ENCODE measurements at regions not wholly inside any gene's neighbourhood (a gene's known extent, or its start where the extent isn't known, plus 50 kb on each side); places are given as distances from the start of the nearest gene placed in this dataset.

DNA sequence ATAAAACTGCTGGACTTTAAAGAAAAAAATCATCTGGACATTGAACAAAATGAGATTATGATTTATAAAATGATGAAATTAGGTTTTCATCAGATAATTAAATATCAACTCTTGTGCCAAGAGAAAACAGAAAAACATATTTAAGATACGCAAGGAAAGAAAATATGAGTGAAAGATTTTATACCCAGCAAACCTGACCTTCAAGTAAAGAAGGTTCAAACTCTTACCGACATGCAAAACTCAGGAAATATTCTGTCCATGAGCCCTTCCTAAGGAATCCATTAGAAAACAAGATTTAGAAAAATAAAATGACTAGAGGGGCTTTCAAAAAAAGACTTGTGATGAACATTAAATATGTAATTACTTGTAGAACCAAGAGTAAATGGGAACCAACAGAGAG is 257.2 kb upstream of the ARID1B start:
- no peak for DNase-seq (ENCODE audit: low read depth in 2 of 2)

DNA sequence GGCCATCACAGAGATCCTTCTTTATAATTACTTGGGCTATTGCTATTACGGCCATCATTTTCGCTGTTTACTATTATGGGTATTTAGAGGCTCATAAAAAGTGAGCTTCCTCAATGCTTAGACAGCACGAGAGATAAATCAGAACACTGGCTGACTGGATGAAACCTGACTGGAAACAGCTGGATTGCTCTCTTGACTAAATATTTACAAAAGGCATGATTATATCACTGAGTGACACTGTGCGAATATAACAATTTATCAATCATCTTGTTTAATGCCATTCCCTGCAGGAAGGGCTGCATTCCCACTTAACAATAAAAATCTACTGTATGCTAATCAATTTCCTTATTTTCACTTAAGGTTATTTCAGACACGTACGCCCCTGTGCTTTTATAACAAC is 260.1 kb upstream of the ARID1B start:
- no peak for DNase-seq (ENCODE audit: low read depth in 2 of 2)

DNA sequence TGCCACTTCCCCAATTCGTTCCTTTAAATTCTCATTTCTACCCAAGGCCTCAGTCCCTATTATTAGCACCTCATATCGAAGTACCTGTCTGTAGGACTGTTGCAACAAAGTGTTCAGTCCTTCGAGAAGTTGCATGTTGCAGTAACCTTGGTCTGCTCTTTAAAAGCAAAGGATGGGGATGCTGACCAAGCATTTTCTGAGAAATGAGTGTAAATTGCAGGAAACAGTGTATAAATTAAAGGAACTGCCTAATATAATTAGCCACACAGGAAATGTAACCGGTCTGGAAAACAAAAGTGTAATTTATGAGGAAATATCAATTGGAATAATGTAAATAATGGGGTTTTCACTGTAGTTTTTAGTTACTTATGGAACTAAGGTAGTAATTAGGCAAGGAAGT is 261.9 kb upstream of the ARID1B start:
- DNase-seq (ENCODE audit: low read depth in 2 of 2), result no peak

DNA sequence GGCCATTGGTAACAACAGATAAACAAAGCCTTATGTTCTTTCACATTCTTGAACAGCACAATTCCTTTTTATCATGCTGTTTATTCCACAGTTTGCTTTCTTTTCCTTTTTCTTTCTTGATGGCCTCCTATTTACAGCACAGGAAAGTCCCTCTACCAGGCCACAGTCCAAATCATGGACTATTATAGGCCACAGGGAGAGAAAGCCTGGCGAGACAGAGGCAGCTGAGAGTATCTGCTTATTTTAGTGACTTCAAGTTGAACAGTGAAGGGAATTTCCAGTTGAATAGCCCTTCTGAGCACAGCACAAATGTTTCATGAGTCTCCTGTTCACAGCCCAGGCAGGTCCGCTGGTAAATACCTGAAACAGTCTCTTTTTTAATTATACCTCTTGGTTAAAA is 263.7 kb upstream of the ARID1B start:
- DNase-seq (ENCODE audit: low read depth in 2 of 2), result no peak

DNA sequence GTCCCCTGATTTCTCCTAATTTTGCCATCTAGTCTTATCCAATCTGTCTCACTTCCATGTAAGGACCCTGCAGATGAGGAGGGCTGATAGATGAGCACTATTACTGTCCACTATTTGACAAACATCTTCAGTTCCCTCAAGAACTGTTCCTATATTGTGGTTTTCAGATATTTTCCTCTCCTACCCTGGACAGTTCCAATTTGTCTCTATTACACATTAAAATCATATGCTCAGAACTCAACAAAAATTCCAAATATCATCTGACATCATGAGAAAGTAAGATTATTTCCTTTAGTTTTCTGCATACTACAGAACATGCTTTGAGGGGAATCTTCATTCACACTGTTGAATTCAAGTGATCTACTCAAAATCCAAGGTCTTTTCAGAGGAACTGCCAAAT is 265.6 kb upstream of the ARID1B start:
- DNase-seq (ENCODE audit: low read depth in 2 of 2), result no peak

DNA sequence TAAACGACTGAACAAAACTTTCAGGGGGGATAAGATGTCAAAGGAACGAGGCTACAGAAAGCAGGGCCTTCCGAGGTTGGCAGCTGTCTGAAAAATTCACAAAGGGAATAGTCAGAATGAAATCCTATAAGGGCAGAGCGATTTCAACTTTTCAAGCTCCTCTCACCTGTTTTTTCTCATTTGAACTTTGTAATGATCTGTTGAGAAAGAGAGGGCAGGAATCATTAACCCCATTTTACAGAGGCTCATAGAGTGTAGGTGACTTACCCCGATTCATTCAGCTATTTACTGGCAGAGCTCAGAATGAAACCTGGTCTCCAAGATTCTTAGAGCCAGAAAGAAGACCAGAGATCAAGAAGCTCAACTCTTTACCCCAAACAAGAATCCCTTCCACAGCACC is 266.1 kb upstream of the ARID1B start:
- DNase-seq (ENCODE audit: low read depth in 2 of 2), result no peak

DNA sequence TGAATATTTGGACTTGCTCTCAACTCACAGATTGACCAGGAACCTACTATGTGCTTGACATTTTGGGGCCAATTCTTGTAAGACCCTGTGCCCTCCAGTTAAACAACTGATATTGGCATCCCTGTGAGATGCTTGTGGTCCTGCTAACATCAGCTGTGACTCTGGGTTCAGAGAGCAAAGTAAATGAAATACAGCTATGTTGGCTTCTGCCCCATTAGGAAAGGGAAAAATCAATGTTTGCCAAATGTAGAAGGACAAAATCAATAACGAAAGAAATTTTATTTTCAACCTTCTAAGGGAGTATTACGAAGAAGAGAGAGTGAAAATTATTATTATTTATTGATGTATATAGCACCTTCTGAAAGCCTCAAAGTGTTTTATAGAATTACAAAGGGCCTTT is 266.9 kb upstream of the ARID1B start:
- no peak for DNase-seq (ENCODE audit: low read depth in 2 of 2)

DNA sequence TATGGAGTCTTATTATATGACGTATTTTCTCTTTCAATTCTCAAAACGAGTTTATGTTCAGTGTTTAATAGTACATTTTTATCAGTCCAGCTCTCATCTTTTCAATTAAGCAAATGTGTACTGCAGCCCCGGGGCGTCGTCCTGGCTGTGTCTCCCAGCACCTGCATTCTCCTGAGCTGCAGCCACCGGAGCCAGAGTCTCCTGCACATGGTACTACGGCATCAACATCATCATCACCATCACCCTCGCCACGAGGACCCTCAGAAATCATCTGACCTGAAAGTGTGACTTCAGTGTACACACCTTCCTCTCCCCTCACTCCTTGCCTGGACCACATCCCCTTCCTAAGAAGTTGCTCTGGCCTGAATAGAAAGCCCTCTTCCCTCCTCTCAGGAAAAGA is 267.7 kb upstream of the ARID1B start:
- DNase-seq (ENCODE audit: low read depth in 2 of 2), result no peak

DNA sequence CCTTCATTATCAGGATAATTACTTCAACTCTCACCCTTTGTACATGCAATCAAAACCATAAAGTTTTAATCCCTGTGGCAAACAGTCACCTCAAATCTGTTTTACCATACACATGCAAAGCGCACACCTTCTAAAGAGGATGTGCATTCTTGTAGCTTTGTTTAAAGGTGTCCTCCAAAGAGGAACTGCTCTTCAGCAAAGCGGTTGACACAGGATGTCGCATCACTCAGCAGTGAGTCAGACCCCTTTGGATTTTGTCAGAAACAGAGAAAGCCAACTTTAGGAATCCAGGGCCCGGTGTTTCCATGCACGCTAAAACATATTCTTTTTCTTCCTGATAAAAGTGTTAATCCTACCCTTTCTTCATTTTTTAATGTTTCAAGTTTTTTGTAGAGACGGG is 268.3 kb upstream of the ARID1B start:
- no peak for DNase-seq (ENCODE audit: low read depth in 2 of 2)

DNA sequence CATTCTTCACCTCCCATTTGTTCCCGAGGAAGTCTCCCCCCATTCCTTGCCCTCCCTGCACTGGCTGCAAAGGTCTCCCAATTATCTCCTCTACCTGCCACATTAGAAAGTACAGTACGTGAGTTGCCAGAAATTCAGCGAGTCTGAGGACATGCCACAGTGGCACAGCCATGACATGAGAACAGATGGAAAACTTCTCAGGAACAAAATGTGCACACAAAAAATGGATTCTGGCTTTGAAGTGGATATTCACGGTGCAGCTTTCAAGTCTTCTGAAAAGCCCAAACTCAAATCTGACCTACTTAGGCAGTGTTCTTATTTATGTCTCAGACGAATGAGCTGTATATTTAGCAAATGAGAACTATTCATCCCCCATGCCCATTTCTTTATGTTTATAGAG is 269.1 kb upstream of the ARID1B start:
- DNase-seq (ENCODE audit: low read depth in 2 of 2), result no peak

DNA sequence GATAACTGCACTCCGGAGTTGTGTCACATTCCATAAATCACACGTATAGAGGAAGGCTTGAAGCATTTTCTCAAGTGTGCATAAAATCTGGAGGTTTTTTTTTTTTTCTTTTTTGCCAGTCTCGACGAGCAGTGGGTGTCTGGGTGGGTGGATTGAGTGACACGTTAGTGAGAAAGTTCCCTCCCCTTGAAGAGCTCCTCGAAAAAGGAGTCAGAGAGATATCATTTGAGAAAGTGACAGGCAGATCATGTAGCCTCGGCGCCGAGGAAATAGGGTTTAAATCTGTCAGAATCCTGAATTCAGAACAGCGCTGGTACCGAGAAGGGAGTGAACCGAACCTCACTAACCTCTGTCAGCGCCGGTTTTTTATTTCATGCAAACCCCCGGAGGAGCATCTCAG is 269.5 kb upstream of the ARID1B start:
- no peak for DNase-seq (ENCODE audit: low read depth in 2 of 2)

DNA sequence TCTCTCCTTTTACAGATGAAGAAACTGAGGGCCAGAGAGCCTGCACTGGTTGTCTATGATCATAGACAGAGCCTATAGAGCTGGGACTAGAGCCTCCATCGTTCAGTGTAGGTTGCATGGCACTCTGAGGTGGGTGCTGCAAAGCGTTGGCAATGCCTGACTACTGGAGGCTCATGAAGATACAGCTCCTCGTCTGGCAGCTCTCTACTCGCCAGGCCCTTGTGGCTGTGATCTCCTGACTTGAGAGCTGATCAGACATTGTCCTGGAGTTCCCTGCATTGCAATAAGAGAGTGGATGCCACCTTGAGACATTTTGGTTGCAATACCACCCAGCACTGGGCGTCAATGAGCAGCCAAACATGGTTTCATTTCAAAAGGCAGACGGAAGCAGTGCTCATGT is 270.1 kb upstream of the ARID1B start:
- DNase-seq (ENCODE audit: low read depth in 2 of 2), result no peak

DNA sequence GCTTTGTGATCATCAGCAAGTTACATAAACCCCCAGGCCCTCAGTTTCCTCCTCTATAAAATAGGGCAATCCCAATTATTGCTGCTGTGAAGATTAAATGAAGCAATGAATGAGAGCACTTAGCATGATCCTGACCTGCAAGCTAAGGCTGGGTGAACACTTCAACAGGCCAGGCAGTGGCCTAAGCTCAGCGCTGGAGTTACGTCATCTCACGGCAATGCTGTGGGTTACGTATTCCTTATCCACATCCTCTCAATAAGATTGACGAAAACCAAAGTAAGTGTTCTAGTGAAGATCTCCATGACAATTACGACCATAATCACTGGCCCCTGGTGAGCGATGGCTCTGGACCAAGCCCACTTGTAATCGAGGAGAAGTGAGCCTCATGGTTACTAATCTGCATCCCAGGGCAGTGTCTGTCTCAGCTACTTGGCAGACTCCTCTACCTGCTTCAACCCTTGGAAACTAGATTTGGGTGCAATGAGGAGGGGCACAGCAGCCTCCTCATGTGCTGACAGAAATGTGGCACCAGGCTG is 274.1 kb upstream of the ARID1B start:
- DNase-seq (ENCODE audit: low read depth in 2 of 2), result no peak

DNA sequence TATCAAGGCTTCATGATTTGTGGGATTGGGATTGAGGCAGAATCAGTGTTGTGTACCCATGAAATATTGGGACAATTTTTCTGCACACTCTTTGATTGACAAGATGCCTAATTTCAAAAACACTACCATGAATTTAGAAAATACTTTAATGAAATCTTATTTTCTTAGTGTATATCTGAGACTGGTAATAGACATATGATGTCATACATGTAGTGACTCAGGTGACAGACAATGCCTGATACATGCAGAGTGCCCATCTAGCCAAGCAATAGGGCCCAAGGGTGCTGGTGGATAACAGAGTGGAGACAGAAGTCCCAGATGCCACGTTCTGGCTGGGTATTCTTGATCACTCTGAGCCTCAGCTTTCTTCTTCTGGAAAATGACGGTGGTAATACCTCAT is 279.6 kb upstream of the ARID1B start:
- DNase-seq (ENCODE audit: low read depth in 2 of 2), result no peak

DNA sequence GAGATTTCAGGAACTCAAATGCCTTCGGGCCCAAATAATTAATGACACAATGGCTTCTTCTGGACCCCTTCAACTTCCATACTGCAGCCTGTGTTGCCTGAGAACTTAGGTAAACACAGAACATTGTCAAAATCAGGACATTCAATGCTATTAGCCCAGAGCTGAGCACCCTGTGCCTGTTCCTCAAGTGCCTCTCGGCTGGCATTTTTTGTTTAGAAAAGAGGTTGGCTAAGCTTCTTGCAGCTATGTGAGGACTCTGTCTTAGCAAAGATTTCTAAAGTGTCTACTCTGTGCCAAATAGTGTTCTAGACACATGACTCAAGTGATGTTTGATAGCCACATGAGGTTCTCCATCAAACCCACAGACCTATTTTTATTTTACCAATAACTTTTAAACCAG is 289.3 kb upstream of the ARID1B start:
- DNase-seq (ENCODE audit: low read depth in 2 of 2), result no peak

DNA sequence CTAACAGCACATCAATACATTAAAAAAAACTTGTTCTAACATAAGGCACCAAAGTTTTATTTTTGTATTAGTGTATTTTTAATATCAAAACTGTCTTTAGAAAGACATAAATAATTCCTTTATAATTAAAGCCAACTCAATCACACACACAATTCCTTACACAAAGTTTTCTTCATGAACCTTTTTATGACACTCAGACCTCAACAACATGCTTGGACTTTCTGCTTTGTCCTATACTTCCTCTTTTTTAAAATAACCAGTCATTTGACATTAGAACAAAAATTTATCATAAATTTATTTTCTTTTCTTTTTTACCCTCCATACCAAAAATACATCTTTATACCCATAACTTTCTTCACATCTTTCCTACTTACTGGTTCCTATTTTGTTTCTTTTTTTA is 292.0 kb upstream of the ARID1B start:
- no peak for DNase-seq (ENCODE audit: low read depth in 2 of 2)

DNA sequence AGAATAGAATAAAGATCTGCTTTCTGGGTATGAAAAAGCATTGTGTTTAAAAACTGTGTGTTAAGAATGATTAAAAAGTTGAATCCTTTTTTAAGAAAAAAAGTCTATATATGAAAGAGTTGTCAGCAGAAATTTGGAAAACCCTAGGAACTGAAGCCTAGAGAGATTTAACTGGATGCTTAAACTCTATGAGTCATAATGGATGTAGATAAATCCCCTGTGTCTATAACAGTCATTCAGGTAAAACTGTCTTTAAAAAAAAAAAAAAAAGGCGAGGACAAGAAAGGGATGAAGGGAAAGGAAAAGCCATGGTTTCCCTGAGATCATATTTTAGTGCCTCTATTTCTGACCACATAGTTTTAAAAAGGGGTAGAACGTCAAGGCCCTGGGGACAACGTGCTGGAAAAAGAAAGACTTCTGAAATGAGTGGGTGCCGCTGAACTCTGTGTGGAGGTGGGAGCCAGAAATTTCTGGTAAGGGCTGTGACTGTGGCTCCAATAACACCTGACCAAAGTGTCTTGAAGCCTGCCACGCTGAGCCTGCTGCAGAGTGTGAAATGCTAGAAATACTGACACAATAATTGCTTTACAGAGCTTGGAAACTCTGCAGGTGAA is 302.6 kb upstream of the ARID1B start:
- no peak for DNase-seq (ENCODE audit: low read depth in 2 of 2)

DNA sequence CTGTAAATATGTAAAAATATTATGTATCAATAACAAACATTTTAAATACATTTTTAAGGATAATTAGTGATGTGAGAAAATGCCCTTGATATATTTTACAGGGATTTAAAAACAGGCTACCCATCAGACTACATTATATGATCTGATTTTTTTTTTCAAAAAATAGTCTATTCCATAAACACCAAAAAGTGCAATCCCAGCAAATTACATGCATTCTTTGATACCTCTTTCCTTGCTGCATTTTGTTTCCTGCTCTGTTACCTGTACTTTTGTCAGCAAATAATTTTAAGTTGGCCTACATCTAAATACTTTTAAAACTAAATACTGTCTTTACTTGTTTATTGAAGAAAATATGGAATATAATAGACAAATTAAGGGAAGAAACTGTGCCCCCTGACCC is 306.2 kb upstream of the ARID1B start:
- DNase-seq (ENCODE audit: low read depth in 2 of 2), result no peak

DNA sequence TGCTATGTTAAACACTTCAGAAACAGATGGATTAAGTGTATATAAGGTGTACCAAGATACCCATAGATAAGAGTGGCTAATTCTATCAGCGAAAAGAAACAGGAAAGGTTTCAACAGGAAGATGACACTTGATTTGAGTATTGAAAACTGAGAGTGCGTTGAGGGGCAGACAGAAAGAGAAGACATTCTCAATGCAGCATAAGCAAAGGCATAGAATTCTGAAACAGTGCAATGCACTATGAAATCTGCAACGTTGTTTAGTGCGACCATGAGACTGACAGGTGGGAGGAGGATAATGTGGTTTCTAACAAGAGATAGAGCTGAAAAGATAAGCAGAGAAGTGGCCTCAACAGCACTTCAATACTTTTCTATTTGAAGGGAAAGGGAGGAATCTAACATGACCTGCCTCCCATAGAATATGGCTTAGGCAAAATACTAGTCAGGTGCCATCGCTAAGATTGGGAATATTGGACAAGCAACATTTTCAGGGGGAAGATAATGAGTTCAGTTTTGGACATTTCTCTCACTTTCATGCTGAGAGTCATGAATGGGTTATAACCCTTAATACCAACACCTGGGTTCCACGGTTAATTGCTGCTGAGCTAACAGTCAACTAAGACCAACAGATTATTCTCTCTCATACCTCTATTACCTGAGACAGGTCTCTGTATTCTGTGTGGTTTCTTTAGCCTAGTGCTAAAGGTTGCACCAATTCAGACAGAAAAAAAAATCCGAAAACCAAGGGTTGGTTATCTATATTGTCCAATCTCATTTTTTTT is 312.9 kb upstream of the ARID1B start:
- no peak for DNase-seq (ENCODE audit: low read depth in 2 of 2)

DNA sequence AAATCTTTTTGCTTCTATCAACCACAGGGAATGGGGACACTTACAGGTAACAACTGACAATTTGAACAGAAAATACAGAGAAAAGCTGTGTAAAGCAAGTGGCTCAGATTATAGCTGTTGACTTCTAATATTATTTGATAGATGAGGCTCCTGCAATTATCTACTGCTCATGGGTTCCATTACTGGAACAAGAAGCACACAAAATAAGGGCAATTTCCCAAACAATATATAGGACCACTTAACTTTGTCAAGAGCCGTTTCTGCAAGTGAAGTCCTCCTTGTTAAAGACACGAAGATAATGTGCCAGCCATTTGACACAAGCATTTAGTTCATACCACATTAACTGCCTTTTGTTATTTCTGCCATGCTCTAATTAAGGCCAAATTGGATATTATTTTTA is 315.5 kb upstream of the ARID1B start:
- no peak for DNase-seq (ENCODE audit: low read depth in 2 of 2)

DNA sequence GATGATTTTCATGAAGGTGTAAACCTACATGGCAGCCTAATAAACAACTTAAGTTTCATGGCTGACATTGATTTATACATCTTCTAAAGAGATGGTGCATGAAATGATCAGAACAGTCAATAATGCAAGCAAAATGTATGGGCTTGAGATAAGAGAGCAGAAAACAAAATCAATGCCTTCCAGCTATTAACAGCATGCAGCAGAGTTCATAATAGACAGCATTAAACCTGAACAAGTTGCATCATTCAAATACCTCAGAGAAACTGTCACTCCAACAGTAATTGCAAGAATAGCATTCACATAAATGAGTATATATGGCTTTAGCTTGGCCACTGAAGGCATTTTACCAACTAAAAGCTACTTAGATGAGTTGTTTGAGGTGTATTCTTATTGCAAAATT is 319.6 kb upstream of the ARID1B start:
- DNase-seq (ENCODE audit: low read depth in 2 of 2), result no peak

DNA sequence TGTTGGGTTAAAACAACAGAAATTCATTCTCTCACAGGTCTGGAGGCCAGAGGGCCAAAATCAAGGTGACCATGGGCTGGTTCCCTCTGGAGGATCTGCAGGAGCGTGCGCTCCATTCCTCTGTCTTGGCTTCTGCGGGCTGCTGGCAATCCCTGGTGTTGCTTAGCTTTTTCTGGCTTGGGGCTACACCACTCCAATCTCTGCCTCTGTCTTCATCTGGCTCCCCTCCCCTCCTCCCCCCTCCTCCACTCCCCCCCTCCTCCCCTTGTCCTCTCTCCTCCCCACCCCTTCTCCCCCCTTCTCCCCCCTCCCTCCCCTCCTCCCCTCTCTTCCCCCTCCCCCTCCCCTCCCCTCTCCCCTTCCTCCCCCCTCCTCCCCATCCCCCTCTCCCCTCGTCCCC is 321.3 kb upstream of the ARID1B start:
- DNase-seq (ENCODE audit: low read depth in 2 of 2), result no peak

DNA sequence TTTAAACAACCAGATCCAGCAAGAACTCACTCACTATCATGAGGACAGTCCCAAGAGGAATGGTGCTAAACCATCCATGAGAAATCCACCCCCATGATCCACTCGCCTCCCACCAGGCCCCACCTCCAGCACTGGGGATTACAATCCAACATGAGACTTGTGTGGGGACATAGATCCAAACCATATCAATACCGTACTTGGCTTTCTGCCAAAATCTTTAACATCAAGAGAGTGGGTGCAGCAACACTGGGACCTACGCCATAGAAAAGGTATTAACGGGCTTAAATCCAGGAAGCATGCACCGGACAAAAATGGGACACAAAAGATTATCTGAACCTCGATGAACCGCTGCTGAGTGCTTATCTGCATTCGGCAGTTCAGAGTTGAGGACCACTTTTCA is 322.3 kb upstream of the ARID1B start:
- no peak for DNase-seq (ENCODE audit: low read depth in 2 of 2)

DNA sequence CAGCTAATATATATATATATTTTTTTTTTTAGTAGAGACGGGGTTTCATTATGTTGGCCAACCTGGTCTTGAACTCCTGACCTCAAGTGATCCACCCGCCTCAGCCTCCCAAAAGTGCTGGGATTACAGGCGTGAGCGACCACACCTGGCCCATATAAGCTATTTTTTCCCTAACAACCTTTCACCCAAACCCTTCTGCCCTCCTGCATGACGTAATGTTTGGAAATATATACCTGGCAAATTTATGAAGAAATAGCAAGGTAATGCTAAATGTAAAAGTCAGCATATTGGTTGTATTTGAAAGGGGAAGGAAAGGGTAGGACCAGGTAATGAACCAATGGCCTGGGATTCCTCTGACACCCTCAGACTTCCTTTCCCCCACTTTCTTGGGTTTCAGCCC is 325.5 kb upstream of the ARID1B start:
- no peak for DNase-seq (ENCODE audit: low read depth in 2 of 2)

All from fibroblast of skin of left quadriceps (primary cell).